Mesodermal cell (in vitro differentiated cells): ENCODE measurements at regions not wholly inside any gene's neighbourhood (a gene's known extent, or its start where the extent isn't known, plus 50 kb on each side); places are given as distances from the start of the nearest gene placed in this dataset.

ENCODE experiments used
- H3K27ac ChIP-seq: 2 replicates; pipeline ENCODE4 v1.7.0; 2013; ENCODE audit warnings: mild to moderate bottlenecking, low read depth, low read length, moderate library complexity; ENCODE audit not compliant: severe bottlenecking
- H3K36me3 ChIP-seq: 2 replicates; pipeline ENCODE4 v1.7.1; 2013; ENCODE audit warnings: mild to moderate bottlenecking, low read length, moderate library complexity; ENCODE audit not compliant: control insufficient read depth, insufficient read depth
- H3K4me1 ChIP-seq: one replicate; pipeline ENCODE4 v1.7.1; 2013; ENCODE audit warnings: mild to moderate bottlenecking, low read length; ENCODE audit not compliant: insufficient read depth, control insufficient read depth, poor library complexity, severe bottlenecking
- H3K4me3 ChIP-seq: 2 replicates; pipeline ENCODE4 v1.7.0; 2013; ENCODE audit warnings: low read length, control low read depth, mild to moderate bottlenecking; ENCODE audit not compliant: insufficient read depth, poor library complexity, severe bottlenecking; ENCODE audit errors: extremely low read depth
- H3K9me3 ChIP-seq: 2 replicates; pipeline ENCODE4 v1.7.1; 2013; ENCODE audit warnings: mild to moderate bottlenecking, low read length, moderate library complexity; ENCODE audit not compliant: control insufficient read depth
- WGBS, 2 experiments: methylation state at CpG; one replicate each; pipeline ENCODE4 v1.1.5; 2013; ENCODE audit warnings: missing lambda C conversion rate in 2 of 2; ENCODE audit not compliant: insufficient coverage in 2 of 2; 5-methylcytosine and 5-hydroxymethylcytosine counted together

- H3K9me3 ChIP-seq = no peaks in the 10 kb centered on the region
- H3K36me3 ChIP-seq = no peaks in the 10 kb centered on the region
- no peak overlapping the region for H3K4me3 ChIP-seq
- peaks cover 8% of the 10 kb centered on the region for H3K4me1 ChIP-seq
- 94% methylated on average over 6 to 24 of the region's 24 CpGs for WGBS, 2 experiments
- H3K27ac ChIP-seq = no peak overlapping the region
Observed at GRCh38 chr21:41689289-41689583, 77.6 kb downstream of the RIPK4 start.

GRCh38 chr21:41687633-41688032, 79.2 kb downstream of the RIPK4 start:
- Histone ChIP-seq H3K9me3 (no peaks in the 10 kb centered on the region), H3K4me3 (no peak overlapping the region), H3K36me3 (no peaks in the 10 kb centered on the region), H3K27ac (no peak overlapping the region), H3K4me1 (peaks cover 16% of the 10 kb centered on the region)
- 80% methylated on average over 1 of the region's 2 CpGs; no CpG with 5 or more reads in 1 of the 2 experiments for WGBS, 2 experiments

GRCh38 chr21:41686664-41687063, 80.2 kb downstream of the RIPK4 start:
- no peaks in the 10 kb centered on the region for H3K36me3 ChIP-seq
- no peaks in the 10 kb centered on the region for H3K9me3 ChIP-seq
- H3K27ac ChIP-seq = no peak overlapping the region
- peaks cover 16% of the 10 kb centered on the region for H3K4me1 ChIP-seq
- no peak overlapping the region for H3K4me3 ChIP-seq
- WGBS, 2 experiments = 94 to 96% methylated on average over 4 to 7 of the region's 9 CpGs

- Histone ChIP-seq H3K27ac (no peak overlapping the region), H3K4me3 (no peak overlapping the region), H3K36me3 (no peaks in the 10 kb centered on the region), H3K4me1 (peaks cover 20% of the 10 kb centered on the region), H3K9me3 (no peaks in the 10 kb centered on the region)
- WGBS, 2 experiments = 86 to 100% methylated on average over 3 to 4 of the region's 8 CpGs
Observed at GRCh38 chr21:41685511-41686149, 81.2 kb downstream of the RIPK4 start.

GRCh38 chr21:41684381-41685245, 82.2 kb downstream of the RIPK4 start:
- Histone ChIP-seq H3K27ac (peak overlapping the region; percentile 75), H3K4me3 (no peak overlapping the region)
- WGBS, 2 experiments = 70 to 77% methylated on average over 17 to 18 of the region's 26 CpGs

GRCh38 chr21:41683815-41684214, 83.0 kb downstream of the RIPK4 start:
- Histone ChIP-seq H3K4me1 (peaks cover 26% of the 10 kb centered on the region), H3K9me3 (no peaks in the 10 kb centered on the region), H3K36me3 (no peaks in the 10 kb centered on the region), H3K4me3 (no peak overlapping the region), H3K27ac (peak overlapping the region; percentile 75)
- WGBS, 2 experiments = 84 to 87% methylated on average over 9 to 10 of the region's 10 CpGs

More at GRCh38 chr21:41684381-41685245, 82.2 kb downstream of the RIPK4 start:
- Histone ChIP-seq H3K4me1 (peaks cover 26% of the 10 kb centered on the region), H3K9me3 (no peaks in the 10 kb centered on the region), H3K36me3 (no peaks in the 10 kb centered on the region)

- Histone ChIP-seq H3K4me1 (peaks cover 35% of the 10 kb centered on the region), H3K4me3 (no peak overlapping the region), H3K27ac (no peak overlapping the region), H3K9me3 (no peaks in the 10 kb centered on the region), H3K36me3 (no peaks in the 10 kb centered on the region)
- 77 to 80% methylated on average over 11 to 14 of the region's 17 CpGs for WGBS, 2 experiments
Observed at GRCh38 chr21:41682719-41683179, 84.1 kb downstream of the RIPK4 start.

GRCh38 chr21:41681939-41682718, 84.7 kb downstream of the RIPK4 start:
- Histone ChIP-seq H3K9me3 (no peaks in the 10 kb centered on the region), H3K4me1 (peaks cover 39% of the 10 kb centered on the region), H3K36me3 (no peaks in the 10 kb centered on the region), H3K27ac (no peak overlapping the region), H3K4me3 (no peak overlapping the region)
- WGBS, 2 experiments = 90 to 91% methylated on average over 21 to 23 of the region's 24 CpGs

GRCh38 chr21:41681348-41681801, 85.5 kb downstream of the RIPK4 start:
- H3K4me3 ChIP-seq = no peak overlapping the region
- 91% methylated on average over 19 to 20 of the region's 20 CpGs for WGBS, 2 experiments
- peaks cover 39% of the 10 kb centered on the region for H3K4me1 ChIP-seq
- H3K27ac ChIP-seq = no peak overlapping the region
- H3K36me3 ChIP-seq = no peaks in the 10 kb centered on the region
- H3K9me3 ChIP-seq = no peaks in the 10 kb centered on the region

- H3K27ac ChIP-seq = no peak overlapping the region
- H3K4me3 ChIP-seq = no peak overlapping the region
- no peaks in the 10 kb centered on the region for H3K9me3 ChIP-seq
- peaks cover 39% of the 10 kb centered on the region for H3K4me1 ChIP-seq
- H3K36me3 ChIP-seq = no peaks in the 10 kb centered on the region
- WGBS, 2 experiments = 81 to 92% methylated on average over 19 to 21 of the region's 23 CpGs
Observed at GRCh38 chr21:41680444-41681347, 86.2 kb downstream of the RIPK4 start.
